ENCODE measurements at regions not wholly inside any gene's neighbourhood (a gene's known extent, or its start where the extent isn't known, plus 50 kb on each side); places are given as distances from the start of the nearest gene placed in this dataset.

- no peak for DNase-seq
These were observed 55.7 kb downstream of the CXCR4 start for GRCh38 chr2:136062066-136062837.

DNA sequence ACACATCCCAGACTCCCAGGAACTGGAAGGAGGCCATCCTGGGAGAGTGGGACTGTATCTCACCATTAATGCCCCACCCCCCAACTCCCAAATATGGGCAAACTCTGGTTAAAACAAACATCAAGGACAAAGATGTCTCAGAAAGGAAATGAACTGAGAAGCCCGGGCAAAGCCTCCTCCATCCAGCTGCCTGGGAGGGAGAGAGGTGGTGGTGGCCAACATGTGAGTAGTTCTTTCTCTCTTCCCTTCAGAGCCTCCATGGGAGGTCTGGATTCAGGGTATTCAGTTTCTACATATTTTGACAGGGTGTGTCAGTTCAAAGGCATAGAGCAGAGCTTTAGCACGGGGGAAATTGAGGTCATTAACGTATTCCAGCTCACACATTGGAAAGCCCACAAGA lies 57.5 kb downstream of the CXCR4 start:
- no peak for DNase-seq

GRCh38 chr2:136059036-136059472 lies 58.9 kb downstream of the CXCR4 start:
- DNase-seq = no peak

DNA sequence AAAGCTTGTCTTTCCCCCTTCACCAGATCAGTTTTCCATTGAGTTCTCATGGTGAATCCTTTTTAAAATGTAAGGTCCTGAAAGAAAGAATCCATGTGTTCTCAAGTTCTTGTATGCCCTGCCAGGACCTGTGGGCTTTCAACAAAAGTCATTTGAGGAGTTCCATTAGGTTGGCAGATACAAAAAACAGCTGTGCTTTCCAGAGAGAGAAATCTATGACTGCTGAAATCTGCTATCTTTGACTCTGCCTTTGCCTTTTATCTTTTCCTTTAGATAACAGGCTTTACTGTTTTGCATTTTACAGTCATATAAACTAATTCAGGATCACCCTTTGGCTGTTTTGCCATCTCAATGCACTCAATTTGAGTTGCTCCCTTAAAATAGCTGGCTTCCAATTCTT lies 59.7 kb downstream of the CXCR4 start:
- no peak for DNase-seq

DNA sequence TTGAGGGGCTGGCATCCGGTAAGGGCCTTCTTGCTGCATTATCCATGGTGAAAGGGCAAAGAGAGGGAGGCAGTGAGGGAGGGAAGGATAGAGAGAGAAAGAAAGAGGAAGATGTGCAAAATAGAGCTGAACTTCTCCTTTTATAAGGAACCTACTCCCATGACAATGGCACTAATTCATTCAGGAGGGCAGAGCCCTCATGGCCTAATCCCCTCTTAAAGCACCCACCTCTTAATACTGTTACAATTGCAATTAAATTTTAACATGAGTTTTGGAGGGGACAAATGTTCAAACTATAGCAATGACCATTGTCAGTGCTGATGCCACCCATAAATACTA lies 60.2 kb downstream of the CXCR4 start:
- no peak for DNase-seq

- no peak for DNase-seq
These were observed 60.7 kb downstream of the CXCR4 start for GRCh38 chr2:136057023-136057801.

DNA sequence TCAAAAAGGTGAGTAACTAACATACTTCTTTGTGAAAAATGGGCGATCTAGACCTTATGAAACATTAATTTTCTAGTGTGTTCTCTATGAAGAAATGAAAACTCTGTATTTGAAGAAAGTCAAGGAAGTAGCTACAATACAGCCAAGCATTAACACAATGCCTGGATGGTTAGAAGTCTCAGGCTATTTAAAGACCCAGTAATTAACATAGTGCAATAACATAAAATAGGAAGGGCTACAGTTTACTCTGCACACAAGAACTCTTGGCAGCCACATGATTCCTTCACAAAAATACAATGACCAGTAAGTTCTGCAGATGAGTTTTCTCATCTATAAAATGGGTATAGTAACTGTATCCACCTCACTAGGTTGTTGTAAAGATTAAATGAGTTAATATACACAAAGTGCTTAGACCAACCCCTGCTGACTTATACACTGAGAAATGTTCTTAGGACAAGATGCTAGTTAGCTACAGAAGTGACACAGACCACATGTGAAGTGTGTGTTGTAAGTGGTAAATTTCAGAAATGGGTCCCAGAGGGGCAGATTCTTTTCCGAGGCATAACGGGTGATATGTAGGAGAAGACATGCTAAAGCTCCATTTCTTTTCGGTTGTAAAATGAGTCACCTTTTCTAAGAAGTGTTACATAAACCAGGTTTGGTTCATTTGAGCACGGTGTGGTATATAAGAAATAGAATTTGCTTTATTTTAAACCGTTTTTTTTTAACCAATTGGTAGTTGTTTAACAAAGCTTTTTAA lies 61.8 kb downstream of the CXCR4 start:
- DNase-seq = no peak

GRCh38 chr2:136054856-136055255 lies 63.1 kb downstream of the CXCR4 start:
- DNase-seq = no peak

- no peak for DNase-seq
These were observed 65.3 kb downstream of the CXCR4 start for GRCh38 chr2:136052369-136053362.

GRCh38 chr2:136051725-136052048 lies 66.3 kb upstream of the DARS1 start:
- DNase-seq = no peak

DNA sequence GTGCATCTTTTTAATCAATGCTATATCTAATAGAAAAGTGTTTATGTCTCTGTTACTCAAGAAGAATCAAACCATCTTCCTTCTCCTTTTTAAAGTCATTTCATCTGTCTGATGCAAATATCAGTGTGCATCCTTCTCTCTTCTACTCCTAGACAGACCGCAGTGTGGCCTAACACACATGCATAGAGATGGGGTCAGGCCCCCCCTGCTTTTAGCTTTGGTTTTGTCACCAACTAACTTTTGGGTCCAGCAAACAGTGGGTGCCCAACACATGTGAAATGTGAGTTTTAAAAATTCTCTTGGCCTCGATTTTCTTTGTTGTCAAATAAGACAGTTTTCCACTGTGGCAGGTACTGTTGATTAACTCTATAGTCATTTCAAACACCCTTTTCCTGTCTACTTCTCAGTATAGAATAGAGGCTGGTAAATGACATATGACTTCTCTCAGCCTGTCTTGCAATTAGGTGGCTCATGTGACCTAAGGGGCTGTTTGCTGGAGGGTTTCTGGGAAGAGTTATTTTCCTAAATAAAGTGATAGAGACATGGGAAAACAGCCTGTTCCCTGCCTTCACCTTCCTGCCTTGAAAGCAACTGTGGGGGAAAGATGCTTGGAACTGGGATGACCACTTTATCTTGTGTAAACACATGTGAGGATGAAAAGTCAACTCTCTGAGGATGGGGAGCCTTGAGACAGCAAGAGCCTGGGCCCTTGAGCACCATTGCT lies 65.7 kb upstream of the DARS1 start:
- no peak for DNase-seq

GRCh38 chr2:136049991-136050920 lies 64.8 kb upstream of the DARS1 start:
- DNase-seq = peak in 12 of 56 donors; percentile 9 to 39 (median 16)

GRCh38 chr2:136049011-136049742 lies 63.8 kb upstream of the DARS1 start:
- DNase-seq = no peak

GRCh38 chr2:136045835-136046570 lies 60.6 kb upstream of the DARS1 start:
- DNase-seq = no peak

DNA sequence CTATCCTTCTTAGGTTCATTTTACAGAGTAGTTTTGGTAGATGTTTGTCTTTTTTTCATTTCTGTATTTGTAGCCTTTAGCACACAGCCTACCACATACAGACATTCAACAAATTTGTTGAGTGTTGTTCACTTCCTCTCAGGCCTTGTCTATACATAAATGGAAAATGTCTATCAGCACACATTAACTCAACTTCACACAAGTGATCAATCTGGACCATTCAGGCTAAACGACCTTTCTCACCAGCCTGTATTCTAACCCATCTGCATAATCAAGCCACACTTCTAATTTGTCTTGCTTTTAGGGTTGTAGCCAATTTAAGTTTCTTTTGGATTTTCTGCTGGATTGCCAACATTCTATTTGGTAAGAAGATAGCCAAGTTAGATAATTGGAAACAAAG lies 59.9 kb upstream of the DARS1 start:
- DNase-seq = no peak
